HG02759 (cell line): ENCODE measurements at regions not wholly inside any gene's neighbourhood (a gene's known extent, or its start where the extent isn't known, plus 50 kb on each side); places are given as distances from the start of the nearest gene placed in this dataset.
"Not testable (repeated sequence)": the region's sequence is repeated elsewhere in the genome, so short reads cannot be mapped to it uniquely, and the experiment has no call there.

Experiments
- ATAC-seq: cut with Tn5 transposase; IDR thresholded peaks from one replicate; pipeline ENCODE4 v1.9.1; 2021; ENCODE audit warnings: mild to moderate bottlenecking, moderate library complexity; ENCODE audit not compliant: unreplicated experiment

DNA sequence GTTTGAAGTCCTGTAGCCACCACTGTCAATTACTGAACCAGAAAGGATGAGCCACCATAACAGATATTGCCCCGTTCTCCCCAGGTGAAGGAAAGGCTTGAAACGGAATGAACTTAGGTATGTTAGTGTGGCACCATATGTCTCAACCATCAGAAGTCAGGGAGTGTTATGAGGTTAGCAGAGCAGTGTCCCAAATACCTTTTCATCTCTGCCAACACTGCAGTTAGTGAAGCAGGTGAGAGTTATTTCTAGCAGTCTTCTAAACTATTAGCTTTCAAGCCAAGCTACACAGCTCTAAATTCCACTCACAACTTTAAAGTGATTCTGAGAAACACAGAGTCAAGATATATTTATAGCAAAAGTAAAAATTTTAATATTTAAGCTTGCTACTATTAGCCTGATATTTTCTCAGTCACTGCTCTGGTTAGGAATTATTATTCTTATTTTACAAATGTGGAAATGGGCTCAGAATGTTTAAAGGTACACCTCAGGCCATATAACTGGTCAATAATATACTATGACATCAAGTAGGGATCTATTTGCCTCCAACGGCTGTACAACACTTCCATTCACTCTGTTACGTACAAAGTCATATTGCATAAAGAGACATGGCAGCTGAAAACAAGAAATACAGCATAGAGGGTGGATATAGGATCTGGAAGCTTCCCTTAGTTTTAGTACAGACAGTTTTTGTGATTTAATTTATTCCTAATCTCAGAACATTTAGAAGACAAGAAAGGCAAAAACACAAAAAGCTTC is 1527.1 kb upstream of the PRR20A start:
- ATAC-seq = no peak

GRCh38 chr13:55615081-55615480 is 1525.6 kb upstream of the PRR20A start:
- no peak for ATAC-seq

GRCh38 chr13:55617241-55617640 is 1523.5 kb upstream of the PRR20A start:
- no peak for ATAC-seq

DNA sequence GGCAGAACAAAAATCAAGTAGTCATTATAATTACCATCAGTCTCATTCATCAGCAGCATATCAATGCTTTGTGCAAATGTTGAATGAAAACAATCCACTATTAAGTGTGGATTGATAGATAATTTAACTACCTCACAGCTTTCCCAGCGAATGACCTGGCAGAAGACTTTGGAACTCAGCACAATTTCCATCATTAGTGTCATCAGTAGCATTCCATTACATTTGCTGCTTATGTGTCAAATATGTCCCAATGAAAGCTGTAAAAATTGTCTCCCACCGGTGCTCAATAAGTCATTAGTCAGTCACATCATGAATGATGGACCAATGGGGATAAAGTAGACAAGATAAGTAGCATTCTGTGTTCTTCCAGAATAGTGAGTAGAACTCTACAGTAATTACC is 1513.5 kb upstream of the PRR20A start:
- no peak for ATAC-seq

- ATAC-seq = no peak
These were observed 1508.3 kb upstream of the PRR20A start for GRCh38 chr13:55632402-55632801.

DNA sequence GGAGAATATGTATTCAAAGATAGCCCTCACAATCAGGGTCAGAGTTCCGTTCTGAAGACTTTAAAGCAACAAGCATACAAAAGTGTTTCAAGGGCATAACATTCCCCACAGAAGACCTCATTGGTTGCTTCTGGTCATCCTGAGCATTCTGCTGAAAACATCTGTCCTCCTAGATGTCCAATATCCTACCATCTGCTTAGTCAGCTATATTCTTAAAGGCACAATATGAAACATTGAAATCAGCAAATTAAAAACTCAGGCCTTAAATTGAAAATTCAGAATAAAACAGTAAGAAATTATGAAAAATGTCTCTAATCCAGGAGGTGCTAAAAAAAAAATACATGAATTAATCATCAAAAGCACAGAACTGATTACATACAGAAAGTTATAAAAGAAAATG is 1491.2 kb upstream of the PRR20A start:
- ATAC-seq = no peak

DNA sequence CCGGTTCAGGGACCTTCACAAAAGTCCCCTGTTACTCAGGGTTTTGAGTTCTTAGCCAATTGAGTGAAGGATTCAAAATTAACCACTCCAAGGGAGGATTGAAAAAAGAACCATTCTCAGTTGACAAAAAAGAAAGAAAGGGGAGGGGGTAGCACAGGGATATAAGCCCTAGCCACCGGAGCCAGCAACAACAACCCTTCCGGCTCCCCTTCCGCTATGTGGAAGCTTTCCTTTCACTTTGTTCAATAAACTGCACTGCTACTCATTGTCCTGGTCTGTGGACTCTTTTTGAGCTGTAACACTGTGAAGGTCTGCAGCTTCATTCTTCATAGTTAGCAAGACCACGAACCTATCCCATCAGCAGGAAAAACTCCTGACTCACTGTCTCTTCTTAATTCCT is 1488.1 kb upstream of the PRR20A start:
- ATAC-seq = no peak

DNA sequence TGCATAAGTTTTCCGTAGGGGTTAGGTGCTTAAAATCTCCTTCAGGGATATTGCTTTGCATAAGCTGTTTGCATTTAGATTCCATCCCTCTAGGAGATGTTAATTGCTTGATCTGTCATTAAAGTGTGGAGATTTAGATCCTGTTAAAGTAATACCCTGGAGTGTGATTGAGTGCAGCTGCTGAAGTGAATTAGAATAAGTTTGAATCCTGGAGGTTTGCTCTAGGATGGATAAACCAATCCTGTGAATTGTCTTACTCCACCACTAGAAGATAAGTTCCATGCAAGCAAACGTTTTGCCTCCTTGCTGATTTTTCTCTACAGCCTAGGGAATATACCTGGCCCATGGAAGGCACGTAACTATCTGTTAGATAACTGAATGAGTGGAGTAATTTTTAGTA is 1487.2 kb upstream of the PRR20A start:
- ATAC-seq = no peak

DNA sequence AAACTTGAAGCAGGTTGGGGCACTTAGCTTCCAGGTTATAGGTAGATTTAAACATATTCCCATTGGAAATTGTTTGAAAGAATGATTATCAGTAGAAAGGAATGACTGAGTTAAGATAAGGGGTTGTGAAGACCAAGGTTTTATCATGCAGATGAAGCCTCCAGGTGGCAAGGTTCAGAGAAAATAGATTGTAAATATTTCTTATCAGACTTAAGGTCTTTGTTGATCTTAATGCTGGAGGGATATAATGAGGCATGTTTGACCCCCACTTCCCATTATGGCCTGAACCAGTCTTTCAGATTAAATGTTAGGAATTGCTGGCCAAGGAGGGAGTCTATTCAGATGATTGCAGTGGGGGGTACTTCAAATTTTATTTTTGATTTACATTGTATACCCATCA is 1486.5 kb upstream of the PRR20A start:
- no peak for ATAC-seq

- not testable (repeated sequence) for ATAC-seq
These were observed 1480.5 kb upstream of the PRR20A start for GRCh38 chr13:55660264-55660663.

- ATAC-seq = no peak
These were observed 1479.9 kb upstream of the PRR20A start for GRCh38 chr13:55660851-55661250.

- no peak for ATAC-seq
These were observed 1479.2 kb upstream of the PRR20A start for GRCh38 chr13:55661505-55661904.

DNA sequence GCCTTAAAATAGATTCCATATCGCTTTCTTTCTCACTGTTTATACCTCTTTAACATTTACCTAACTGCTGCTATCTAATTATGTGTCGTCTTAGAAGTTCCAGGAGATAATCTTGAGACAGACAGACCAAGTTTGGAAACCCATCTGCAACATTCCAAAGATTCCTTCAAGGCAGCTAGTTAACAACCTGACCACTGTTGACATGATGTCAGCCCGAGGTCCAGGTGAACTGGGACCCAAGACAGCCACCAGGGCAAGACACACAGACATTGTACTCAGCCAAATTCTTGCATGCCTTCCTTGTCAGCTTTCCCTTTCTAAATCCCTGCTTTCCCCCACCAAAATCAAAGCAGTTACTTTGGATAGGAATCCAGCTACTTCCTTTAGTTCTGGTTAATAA is 1476.5 kb upstream of the PRR20A start:
- ATAC-seq = no peak

DNA sequence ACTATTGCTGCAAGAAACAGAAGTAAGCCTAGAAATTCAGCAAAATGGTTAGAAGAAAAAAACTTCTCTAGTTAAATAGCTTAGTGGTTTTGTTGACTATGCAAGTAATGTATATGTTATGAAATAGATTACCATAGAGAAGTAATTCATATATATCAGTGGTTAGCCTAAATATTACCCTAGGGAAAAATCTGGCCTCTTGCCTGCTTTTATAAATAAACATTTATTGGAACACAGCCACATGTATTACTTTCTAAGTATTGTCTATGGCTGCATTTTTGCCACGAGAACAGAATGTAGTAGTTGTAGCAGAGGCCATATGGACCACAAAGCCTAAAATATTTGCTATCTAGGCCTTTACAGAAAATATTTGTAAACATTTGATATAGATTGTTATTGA is 1471.7 kb upstream of the PRR20A start:
- ATAC-seq = no peak

GRCh38 chr13:55673910-55674309 is 1466.8 kb upstream of the PRR20A start:
- no peak for ATAC-seq

- no peak for ATAC-seq
These were observed 1457.9 kb upstream of the PRR20A start for GRCh38 chr13:55682776-55683175.

- ATAC-seq = no peak
These were observed 1435.2 kb upstream of the PRR20A start for GRCh38 chr13:55705526-55705925.

DNA sequence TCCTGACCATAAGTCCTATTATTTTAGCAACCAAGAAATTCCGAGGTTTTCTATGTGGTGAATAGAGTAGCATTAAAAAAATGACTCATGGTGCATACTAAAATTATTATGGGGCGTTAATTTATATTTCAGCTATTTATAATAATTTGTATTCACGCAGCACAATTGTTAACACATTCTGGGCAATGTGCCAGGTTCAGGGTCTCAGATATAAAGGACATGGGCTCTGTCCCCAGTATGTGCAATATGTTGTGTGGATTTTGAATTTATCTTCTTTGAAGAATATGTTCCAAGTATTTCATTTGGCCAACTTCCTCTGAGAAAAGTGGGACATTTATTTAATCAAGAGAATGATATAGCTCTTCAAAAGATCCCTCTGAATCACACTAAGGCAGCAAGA is 1434.7 kb upstream of the PRR20A start:
- no peak for ATAC-seq

GRCh38 chr13:55714120-55714519 is 1426.6 kb upstream of the PRR20A start:
- no peak for ATAC-seq

DNA sequence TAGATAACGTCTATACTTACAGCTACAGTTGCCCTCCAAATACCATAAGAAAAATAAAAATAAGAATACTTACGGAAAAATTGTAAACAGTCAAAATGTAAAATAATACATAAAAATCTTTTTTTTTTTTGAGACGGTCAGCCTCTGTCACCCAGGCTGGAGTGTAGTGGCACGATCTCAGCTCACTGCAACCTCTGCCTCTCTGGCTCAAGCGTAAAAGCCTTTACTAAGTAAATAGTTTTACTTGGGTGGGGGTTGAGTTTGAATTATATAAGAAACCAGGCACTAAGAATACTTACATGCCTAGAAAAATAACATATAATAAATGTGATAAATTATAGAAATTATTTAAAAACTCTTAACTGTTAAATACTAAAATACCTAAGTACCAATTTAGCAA is 1413.0 kb upstream of the PRR20A start:
- no peak for ATAC-seq

DNA sequence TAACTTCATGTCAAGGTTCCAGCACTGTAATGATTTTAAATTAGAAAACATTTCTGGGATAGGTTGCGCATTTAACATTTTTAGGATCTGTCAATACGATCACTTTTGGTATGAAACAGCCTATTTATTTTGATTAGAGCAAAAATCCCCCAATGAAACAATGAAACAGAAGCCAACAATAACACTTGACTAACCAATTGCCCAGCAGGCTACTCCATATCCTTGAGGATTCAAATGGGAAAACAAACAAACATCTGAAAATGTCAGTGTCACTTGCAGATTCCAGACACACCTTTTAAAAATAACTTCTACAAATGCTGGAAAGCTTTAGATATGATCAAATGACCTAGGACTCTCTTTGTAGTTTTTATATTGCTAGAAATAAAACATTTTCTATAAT is 1412.5 kb upstream of the PRR20A start:
- no peak for ATAC-seq

DNA sequence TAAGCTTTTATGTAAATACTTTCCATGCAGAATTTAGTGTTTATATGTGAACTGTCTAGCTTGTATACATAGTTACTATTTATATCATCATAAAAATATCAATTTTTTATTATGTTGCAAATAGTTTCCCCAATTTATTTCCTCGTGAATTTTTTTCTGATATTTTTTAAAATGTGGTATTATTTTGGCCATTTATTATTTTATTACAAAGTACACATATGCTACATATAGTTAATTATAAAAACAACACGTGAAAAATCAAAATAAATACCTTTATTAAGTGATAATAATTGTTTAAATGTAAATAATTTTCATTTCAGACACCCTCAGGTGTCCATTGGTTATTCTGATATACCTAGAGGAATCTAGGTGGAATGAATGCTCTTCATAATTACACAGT is 1394.9 kb upstream of the PRR20A start:
- no peak for ATAC-seq

DNA sequence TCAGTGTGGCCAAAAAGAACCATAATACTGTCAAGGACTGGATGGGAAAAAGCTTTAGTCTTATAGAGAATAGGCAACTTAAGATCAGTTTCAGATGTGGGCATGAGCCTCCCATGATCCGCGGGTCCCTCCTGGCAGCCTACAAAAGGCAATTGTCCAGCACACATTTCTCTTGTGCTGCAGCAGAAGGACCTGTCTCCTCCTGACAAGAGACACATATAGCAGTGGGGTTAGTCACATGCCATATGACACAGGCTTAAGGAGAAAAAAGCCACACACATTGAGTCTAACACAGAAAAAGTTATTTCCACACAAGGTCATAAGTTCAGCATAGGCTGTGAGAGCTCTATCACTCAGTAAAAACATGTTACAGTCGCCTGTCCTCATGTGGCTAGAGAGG is 1378.7 kb upstream of the PRR20A start:
- ATAC-seq = no peak
